Stomach (tissue), 8 donors: ENCODE measurements at regions not wholly inside any gene's neighbourhood (a gene's known extent, or its start where the extent isn't known, plus 50 kb on each side); places are given as distances from the start of the nearest gene placed in this dataset.

ENCODE experiments used
- DNase-seq, 2 donors: peaks; one replicate each; pipeline versions ENCODE4 v3.0.0 to v3.0.0-alpha.2; 2013 to 2019
- H3K27ac ChIP-seq, 5 donors: fragments of 200-600 bp in 4 of 5; sonication (generic) in 4 of 5; one replicate each; pipeline ENCODE4 v1.5.1; 2013 to 2019; ENCODE audit warnings: mild to moderate bottlenecking in 1 of 5, moderate library complexity in 1 of 5
- H3K27me3 ChIP-seq, 3 donors: fragments of 200-600 bp; sonication (generic); one replicate each; pipeline ENCODE4 v1.5.1; 2017 to 2019; ENCODE audit warnings: mixed run types in 1 of 3
- H3K36me3 ChIP-seq, 4 donors: fragments of 200-600 bp; sonication (generic); 1 replicate in 3 of 4; 2 replicates in 1 of 4; pipeline ENCODE4 v1.5.1; 2016 to 2019
- H3K4me1 ChIP-seq, 4 donors: fragments of 200-600 bp; sonication (generic); one replicate each; pipeline ENCODE4 v1.5.1; 2016 to 2019
- H3K4me3 ChIP-seq, 4 donors: fragments of 200-600 bp; sonication (generic) in 3 of 4; one replicate each; pipeline ENCODE4 v1.5.1; 2016 to 2019; ENCODE audit warnings: mild to moderate bottlenecking in 1 of 4
- H3K9me3 ChIP-seq, 4 donors: fragments of 200-600 bp; sonication (generic); one replicate each; pipeline ENCODE4 v1.5.1; 2016 to 2019
- CTCF ChIP-seq, 7 experiments: fragments of 450-650 bp in 4 of 7; fragments of 200-600 bp in 3 of 7; sonication (generic) in 3 of 7; IDR thresholded peaks; one replicate each; pipeline ENCODE4 v1.5.1; 2016 to 2019; ENCODE audit warnings: antibody characterized with exemption in 7 of 7, control low read depth in 2 of 7, mild to moderate bottlenecking in 1 of 7
- EP300 ChIP-seq: sonication (generic); formaldehyde crosslinking; IDR thresholded peaks from one replicate; pipeline ENCODE4 v1.6.1; 2017; ENCODE audit warnings: antibody characterized with exemption
- POLR2A ChIP-seq, 4 donors: fragments of 450-650 bp; IDR thresholded peaks; one replicate each; pipeline ENCODE4 v1.6.1; 2016; ENCODE audit warnings: antibody characterized with exemption in 4 of 4, control low read depth in 2 of 4, mild to moderate bottlenecking in 1 of 4, moderate library complexity in 1 of 4
- POLR2AphosphoS5 ChIP-seq, 3 donors: sonication (generic); formaldehyde crosslinking; IDR thresholded peaks; one replicate each; pipeline ENCODE4 v1.6.1; 2016; ENCODE audit warnings: antibody characterized with exemption in 3 of 3
- WGBS, 5 donors: extraction: QIAGEN DNeasy Blood & Tissue Kit in 3 of 5; methylation state at CpG; one replicate each; pipeline versions ENCODE4 v1.1.5 to v1.1.7; 2013 to 2018; 5-methylcytosine and 5-hydroxymethylcytosine counted together
- intact Hi-C: fragments of 100-400 bp; cut with DNase I; formaldehyde crosslinking; loops from one replicate; pipeline ENCODE4 v1.15.1; 2023; ENCODE audit warnings: low total_unique reads
- donor health status: healthy with polysubstance abuse.
- donor health status: Bipolar disorder and iron deficiency.
- donor health status: healthy.

GRCh38 chr4:62461961-62462360 is 1261.8 kb downstream of the ADGRL3 start:
- H3K27ac ChIP-seq: no peak overlapping the region
- TF ChIP-seq POLR2A (IDR thresholded peaks at IDR 0.05) (no peak), EP300 (no peak), POLR2AphosphoS5 (IDR thresholded peaks at IDR 0.05) (no peak), CTCF (IDR thresholded peaks at IDR 0.05) (no peak)
- H3K9me3 ChIP-seq: no peaks in the 10 kb centered on the region
- H3K4me1 ChIP-seq: no peaks in the 10 kb centered on the region
- no peaks in the 10 kb centered on the region for H3K27me3 ChIP-seq
- H3K36me3 ChIP-seq: no peaks in the 10 kb centered on the region
- H3K4me3 ChIP-seq: no peak overlapping the region
- no peak for DNase-seq
- intact Hi-C loops: no loop called here

DNA sequence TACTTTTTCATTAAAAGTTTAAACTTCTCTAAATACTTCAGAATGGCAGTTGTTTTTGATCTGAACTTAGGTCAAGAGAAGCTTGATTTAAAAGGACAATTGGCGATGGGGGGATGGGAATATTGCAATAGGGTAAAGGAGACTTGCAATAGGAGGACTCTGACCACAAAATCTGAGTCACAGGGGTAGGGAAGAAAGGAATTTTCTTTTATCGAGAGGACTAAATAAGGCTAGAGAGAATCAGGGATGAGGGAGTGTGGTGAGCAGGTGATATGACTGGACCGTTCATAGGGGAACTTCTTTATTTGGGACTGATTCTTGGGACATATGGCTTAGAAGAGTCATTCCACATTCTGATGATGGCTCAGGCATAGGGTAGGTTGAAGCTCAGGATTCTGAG is 1260.2 kb downstream of the ADGRL3 start:
- no peaks in the 10 kb centered on the region for H3K36me3 ChIP-seq
- 73 to 88% (median 74%) methylated on average over 3 of the region's 3 CpGs for WGBS, 5 donors
- H3K9me3 ChIP-seq: no peaks in the 10 kb centered on the region
- intact Hi-C loops: no loop called here
- H3K27me3 ChIP-seq: no peaks in the 10 kb centered on the region
- no peak overlapping the region for H3K4me3 ChIP-seq
- no peak for DNase-seq
- TF ChIP-seq CTCF (IDR thresholded peaks at IDR 0.05) (no peak), POLR2AphosphoS5 (IDR thresholded peaks at IDR 0.05) (no peak), EP300 (no peak), POLR2A (IDR thresholded peaks at IDR 0.05) (no peak)
- no peaks in the 10 kb centered on the region for H3K4me1 ChIP-seq
- H3K27ac ChIP-seq: no peak overlapping the region

DNA sequence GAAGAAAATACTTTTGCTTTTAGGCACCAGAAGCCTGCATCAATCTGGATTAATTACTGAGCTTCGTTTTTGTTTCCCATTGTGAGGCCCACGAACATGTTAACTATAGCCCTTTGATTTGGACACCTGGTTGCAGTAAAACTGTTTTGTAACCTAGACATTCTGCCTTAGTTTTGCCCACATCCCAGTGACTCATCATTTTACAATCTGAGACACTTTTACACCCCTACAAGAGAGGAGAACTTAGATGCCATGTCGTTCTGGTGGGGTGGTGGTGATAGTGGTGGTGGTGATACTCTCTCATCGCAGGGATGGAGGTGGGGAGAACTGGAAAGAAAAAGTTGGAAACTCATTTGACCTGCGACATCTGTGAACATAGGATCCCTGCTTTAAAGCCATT is 1257.2 kb downstream of the ADGRL3 start:
- H3K9me3 ChIP-seq: no peaks in the 10 kb centered on the region
- TF ChIP-seq CTCF (IDR thresholded peaks at IDR 0.05): no peak
- TF ChIP-seq EP300: no peak
- no peak for TF ChIP-seq POLR2A (IDR thresholded peaks at IDR 0.05)
- TF ChIP-seq POLR2AphosphoS5 (IDR thresholded peaks at IDR 0.05): no peak
- WGBS, 5 donors: 63 to 76% (median 68%) methylated on average over 5 of the region's 5 CpGs
- no peaks in the 10 kb centered on the region for H3K4me1 ChIP-seq
- intact Hi-C loops: no loop called here
- no peak overlapping the region for H3K4me3 ChIP-seq
- H3K36me3 ChIP-seq: no peaks in the 10 kb centered on the region
- DNase-seq: no peak
- H3K27ac ChIP-seq: no peak overlapping the region
- no peaks in the 10 kb centered on the region for H3K27me3 ChIP-seq

DNA sequence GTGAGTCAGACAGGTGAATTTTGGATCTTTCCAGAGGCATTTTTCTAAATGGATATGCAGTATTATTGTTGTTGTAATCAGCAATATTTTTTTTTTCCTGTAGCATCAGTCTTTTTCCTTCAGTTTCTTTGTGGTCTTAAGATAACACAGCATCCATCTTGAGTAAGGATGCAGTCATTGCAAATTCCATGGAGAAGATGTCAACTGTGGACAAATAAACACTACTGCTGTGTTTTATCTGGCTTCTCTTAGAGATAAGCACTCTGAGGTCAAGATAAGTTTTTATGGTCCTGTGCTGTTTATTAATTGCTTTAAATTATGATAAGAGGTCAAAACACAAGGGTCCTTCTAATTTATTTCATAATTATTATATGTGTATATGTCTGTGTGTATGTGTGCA is 1255.7 kb downstream of the ADGRL3 start:
- no peaks in the 10 kb centered on the region for H3K27me3 ChIP-seq
- intact Hi-C loops: no loop called here
- TF ChIP-seq CTCF (IDR thresholded peaks at IDR 0.05) (no peak), EP300 (no peak), POLR2A (IDR thresholded peaks at IDR 0.05) (no peak), POLR2AphosphoS5 (IDR thresholded peaks at IDR 0.05) (no peak)

DNA sequence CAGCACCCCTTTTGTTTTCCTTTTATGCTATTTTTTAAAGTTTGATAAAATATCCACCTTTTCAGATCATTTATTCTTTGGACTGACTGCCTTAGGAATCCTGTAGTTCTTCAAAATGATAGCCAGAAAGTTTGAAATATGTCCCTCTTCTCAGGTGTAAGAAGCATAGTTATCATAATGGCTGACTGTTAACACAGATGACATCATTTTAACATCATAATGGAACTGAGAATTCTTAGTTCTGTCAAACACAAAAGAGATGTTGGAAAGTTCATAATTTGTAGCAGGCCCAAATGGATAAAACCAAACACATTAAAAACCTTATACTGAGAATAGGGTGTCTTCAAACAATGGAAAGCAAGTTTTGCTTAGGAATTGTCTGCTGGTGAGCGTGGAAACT is 1254.4 kb downstream of the ADGRL3 start:
- Histone ChIP-seq H3K9me3 (no peaks in the 10 kb centered on the region), H3K4me3 (no peak overlapping the region), H3K27ac (no peak overlapping the region), H3K4me1 (no peaks in the 10 kb centered on the region), H3K27me3 (no peaks in the 10 kb centered on the region), H3K36me3 (no peaks in the 10 kb centered on the region)
- TF ChIP-seq CTCF (IDR thresholded peaks at IDR 0.05): no peak
- no peak for TF ChIP-seq POLR2AphosphoS5 (IDR thresholded peaks at IDR 0.05)
- no peak for TF ChIP-seq POLR2A (IDR thresholded peaks at IDR 0.05)
- no peak for DNase-seq
- intact Hi-C loops: no loop called here
- WGBS, 5 donors: 74 to 100% (median 78%) methylated on average over 1 of the region's 1 CpG

More for the DNA sequence above, 1255.7 kb downstream of the ADGRL3 start:
- H3K36me3 ChIP-seq: no peaks in the 10 kb centered on the region
- H3K27ac ChIP-seq: no peak overlapping the region
- no peaks in the 10 kb centered on the region for H3K9me3 ChIP-seq
- no peaks in the 10 kb centered on the region for H3K4me1 ChIP-seq
- no peak overlapping the region for H3K4me3 ChIP-seq
- no peak for DNase-seq
